NOMO-1 (cell line): ENCODE measurements at regions not wholly inside any gene's neighbourhood (a gene's known extent, or its start where the extent isn't known, plus 50 kb on each side); places are given as distances from the start of the nearest gene placed in this dataset.

Experiments
- DNase-seq, 2 experiments: peaks; one replicate each; lab custom pipeline; 2025; ENCODE audit not compliant: unreplicated experiment in 2 of 2; lab: John Stamatoyannopoulos, UW

DNA sequence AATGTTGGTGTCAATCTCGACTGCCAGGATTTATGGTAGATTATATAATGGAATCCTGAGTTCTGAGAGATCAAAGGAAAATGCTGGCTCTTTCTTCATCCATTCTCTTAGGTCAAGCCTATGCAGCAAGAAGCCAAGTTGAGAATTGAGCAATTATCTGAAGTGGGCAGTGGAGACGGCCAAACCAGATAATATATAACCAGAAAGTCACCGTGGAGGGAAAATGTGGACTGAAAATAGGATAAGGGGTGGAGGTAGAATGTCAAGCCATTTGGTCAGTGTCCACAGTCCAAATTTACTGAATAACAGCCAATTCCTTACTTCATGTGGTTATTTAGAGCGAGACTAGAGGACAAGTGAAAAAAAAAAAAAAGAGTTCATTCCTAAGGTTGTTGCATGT is 107.8 kb upstream of the ESR1 start:
- no peak for DNase-seq

DNA sequence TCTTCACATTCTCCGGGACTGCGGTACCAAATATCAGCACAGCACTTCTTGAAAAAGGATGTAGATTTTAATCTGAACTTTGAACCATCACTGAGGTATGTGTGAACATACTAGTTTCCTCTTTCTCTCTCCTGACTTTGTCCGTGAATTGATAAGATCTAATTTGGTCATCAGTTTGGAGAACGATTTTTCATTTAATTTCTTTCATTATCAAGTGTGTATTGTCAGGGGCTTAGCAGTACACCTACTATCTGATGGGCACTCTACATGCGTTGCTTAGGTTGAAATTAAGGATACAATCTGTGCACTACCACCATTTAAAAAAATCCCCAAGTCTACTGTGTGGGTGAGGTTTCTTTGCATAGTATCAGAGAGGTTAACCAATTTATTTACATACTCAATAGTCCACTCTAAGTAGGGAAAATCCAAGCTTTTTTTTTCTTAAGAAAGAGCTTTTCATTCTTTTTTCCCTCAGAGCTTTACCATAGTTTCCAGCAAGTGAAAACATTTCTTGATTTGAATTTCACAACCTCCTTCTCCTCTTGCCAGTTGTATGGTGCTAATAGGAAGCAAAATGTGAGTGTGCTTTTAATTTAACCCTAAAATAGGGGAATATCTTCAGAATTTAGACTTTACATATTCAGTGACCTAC is 105.4 kb upstream of the ESR1 start:
- DNase-seq: no peak

DNA sequence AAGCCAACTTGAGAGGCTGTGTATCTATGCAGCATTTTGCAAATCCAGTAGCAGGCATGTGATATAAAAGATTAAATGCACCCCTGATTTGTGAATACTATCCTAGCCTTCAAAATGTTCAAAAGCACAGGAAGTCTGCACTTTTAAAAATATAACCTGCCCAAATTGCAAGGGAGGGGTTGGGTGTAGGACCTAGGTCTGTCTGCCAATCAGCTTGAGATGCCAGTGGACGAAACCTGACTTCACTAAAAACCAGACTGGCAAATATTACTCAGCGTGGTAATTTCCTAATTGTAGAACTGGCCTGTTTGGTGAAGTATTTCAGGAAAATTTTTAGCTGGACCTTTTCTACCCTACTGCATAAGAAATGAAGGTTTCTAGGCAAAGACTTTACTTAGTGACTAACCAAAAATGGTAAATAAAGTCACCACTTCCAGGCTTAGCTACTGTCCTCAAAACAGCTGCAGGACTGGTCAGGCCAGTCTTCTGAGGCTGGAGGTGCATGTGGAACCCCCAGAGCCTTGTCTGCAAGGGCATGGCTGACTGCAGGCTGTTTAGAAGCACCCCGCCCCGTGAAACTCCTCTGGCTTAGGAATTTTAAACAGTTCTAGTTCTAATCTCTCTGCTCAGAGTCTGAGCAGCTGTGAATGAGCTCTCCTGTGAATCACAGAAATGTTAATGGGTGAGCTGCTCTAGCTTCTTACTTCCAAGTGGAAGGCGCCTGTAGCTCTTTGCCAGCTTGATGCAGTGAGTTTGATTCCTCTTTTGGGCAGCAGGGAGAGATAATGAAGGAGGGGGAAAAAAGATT is 104.4 kb upstream of the ESR1 start:
- no peak for DNase-seq

DNA sequence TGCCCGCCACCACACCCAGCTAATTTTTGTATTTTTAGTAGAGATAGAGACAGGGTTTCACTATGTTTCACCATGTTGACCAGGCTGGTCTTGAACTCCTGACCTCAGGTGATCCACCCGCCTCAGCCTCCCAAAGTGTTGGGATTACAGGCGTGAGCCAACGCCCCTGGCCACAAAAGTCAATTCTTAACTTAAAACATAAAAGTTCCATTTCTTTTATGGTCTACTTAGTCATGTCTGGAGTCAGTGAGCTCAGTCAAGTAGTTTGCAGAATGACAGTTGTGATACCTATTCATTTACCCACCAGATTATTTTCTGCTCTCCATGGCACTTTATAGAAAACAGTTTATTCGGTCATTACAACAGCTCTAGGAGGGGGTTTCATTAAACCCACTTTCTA is 103.1 kb upstream of the ESR1 start:
- DNase-seq: no peak

DNA sequence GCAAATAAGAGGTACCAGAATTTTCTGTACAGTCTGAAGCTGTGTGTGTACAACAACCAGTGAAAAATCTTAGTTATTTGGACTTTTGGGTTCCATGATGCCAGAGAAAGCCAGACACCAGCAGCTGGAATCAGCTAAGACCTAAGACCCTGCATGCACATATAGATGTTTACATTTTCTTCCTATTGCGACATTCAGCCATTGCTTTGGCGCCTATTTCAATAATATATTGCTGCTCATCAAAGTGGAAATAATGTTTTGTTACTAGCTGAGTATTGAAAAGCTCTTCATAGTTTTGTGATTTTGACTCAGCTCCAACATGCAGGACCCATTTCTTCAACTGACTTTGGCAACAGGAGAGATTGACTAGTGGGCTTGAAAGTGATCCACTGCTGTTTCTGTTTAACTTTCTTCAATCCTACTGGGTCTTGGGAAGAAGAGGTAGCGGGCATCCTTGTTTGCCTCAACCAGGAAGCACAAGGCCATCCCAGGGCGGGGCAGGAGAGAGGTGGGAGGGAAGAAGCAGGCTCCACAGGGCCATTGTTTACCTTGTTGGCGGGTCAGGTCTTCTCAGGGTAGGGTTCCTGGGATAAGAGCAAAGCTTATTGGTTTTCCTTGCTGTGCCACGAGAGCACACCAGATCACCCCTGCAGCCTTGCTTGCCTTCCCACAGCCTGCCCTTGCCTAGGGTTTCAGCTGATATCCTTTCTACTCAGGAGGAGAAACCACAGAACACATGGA is 101.3 kb upstream of the ESR1 start:
- DNase-seq: no peak

DNA sequence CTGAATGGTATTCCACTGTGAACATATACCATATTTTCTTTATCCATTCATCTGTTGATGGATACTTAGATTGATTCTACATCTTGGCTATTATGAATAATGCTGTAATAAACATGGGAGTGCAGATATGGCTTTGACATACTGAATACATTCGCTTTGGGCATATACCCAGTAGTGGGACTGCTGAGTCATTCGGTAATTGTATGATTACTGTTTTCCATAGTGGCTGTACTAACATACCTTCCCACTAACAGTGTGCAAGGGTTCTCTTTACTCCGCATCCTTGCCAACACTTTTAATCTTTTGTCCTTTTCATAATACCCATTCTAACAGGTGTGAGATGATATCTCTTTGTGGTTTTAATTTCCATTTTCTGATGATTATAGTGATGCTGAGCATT is 98.2 kb upstream of the ESR1 start:
- DNase-seq: no peak

DNA sequence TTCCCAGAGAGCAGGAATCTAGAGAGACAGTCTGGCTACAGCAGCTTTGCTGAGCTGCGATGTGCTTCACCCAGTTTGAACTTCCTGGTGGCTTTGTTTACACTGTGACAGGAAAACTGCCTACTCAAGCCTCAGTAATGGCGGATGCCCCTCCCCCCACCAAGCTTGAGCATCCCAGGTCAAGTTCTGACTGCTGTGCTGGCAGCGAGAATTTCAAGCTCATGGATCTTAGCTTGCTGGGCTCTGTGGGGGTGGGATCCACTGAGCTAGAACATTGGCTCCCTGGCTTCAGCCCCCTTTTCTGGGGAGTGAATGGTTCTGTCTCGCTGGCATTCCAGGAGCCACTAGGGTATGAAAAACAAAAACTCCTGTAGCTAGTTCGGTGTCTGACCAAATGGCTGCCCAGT is 91.0 kb upstream of the ESR1 start:
- DNase-seq: no peak

GRCh38 chr6:151719070-151719469 is 88.4 kb upstream of the ESR1 start:
- DNase-seq: no peak

- no peak for DNase-seq
Observed at GRCh38 chr6:151721146-151721545, 86.3 kb upstream of the ESR1 start.

- DNase-seq: no peak
Observed at GRCh38 chr6:151721671-151722070, 85.8 kb upstream of the ESR1 start.

GRCh38 chr6:151722342-151722741 is 85.1 kb upstream of the ESR1 start:
- DNase-seq: no peak

- no peak for DNase-seq
Observed at GRCh38 chr6:151723152-151723551, 84.3 kb upstream of the ESR1 start.

DNA sequence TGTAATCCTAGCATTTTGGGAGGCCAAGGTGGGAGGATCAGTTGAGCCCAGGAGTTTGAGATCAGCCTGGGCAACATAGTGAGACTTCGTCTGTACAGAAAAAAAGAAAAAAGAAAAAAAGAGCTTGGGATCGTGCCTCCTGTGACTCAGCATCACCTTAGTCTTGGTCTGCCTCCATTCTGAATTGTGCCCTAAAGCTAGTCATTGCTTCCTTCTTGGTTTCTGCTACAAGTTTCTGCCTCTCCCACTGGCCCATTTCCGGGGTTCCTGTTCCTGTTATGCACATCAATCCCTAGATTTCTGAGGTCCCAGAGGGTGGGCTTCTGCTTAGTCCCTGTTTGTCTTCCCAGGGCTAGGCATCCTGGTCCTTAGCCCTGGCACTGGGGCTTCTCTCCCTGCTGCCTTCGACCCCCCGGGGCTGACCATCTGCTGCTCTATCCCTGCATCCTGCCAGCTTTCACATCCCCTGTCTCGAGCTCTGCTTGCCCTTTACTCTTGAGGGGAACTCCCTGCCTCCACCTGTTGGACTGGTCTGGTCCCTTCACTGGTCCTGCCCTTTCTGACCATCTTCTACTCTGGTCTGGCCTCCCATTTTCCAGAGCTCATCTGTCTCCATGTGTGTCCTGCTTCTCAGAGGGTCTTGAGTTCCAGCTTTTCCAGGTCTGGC is 77.5 kb upstream of the ESR1 start:
- no peak for DNase-seq

- no peak for DNase-seq
Observed at GRCh38 chr6:151730496-151730870, 77.0 kb upstream of the ESR1 start.

DNA sequence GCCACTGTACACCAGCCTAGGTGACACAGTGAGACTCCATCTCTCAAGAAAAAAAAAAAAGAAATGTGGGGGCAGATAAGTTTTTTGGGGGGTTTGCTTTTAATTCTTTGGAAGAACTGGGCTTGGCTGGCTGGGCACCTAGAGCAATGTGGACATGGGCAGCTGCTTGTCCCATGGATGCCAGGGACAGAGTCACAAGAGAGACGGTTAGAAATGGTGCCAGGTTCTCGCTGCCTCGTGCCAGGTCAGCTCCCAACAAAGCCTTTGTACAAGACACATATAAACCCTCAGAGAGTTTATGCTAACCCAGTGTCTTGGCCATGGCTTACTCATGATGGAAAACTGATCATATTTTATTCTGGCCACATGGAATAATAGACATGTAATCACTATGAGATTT is 76.2 kb upstream of the ESR1 start:
- no peak for DNase-seq

- DNase-seq: no peak
Observed at GRCh38 chr6:151733680-151734320, 73.7 kb upstream of the ESR1 start.

DNA sequence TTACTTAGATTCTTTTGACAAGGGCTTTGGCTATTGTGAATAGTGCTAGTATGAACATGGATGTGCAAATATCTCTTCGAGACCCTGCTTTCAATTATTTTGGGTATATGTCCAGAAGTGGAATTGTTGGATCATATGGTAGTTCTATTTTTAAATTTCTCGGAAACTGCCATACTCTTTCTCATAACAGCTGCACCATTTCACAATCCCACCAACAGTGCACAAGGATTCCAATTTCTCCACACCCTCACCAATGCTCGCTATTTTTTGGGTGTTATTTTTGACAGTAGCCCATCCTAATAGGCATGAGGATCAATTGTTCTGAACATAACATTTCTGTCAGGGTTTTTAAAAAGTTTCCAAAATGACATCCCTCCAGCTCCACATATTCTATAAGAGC is 69.2 kb upstream of the ESR1 start:
- DNase-seq: no peak

- no peak for DNase-seq
Observed at GRCh38 chr6:151738960-151739359, 68.5 kb upstream of the ESR1 start.

DNA sequence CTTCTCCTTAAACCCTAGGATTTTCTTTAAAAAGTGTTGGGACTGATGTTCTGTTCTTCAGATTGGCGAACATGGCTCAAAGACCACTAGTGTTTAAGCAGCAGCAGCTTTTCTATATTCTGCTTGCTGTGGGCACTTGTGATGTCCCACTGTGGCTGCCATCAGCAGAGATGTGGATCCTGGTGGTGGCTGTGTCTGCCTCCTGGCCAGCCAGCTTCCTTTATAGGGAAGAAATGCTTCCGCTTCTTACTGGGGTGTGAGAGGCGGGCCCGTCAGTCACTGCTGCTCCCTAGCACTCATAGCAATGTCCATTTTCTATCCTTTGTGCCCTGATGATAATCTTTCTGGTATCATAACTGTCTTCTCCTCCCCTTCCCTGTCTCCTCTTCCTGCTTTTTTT is 66.7 kb upstream of the ESR1 start:
- no peak for DNase-seq

GRCh38 chr6:151747896-151748295 is 59.6 kb upstream of the ESR1 start:
- no peak for DNase-seq

- no peak for DNase-seq
Observed at GRCh38 chr6:151749341-151749740, 58.1 kb upstream of the ESR1 start.
